ENCODE measurements at regions not wholly inside any gene's neighbourhood (a gene's known extent, or its start where the extent isn't known, plus 50 kb on each side); places are given as distances from the start of the nearest gene placed in this dataset.
"Not testable (repeated sequence)": the region's sequence is repeated elsewhere in the genome, so short reads cannot be mapped to it uniquely, and the experiment has no call there.

GRCh38 chr1:232313876-232314275, 316.1 kb downstream of the SIPA1L2 start:
- DNase-seq (ENCODE audit: low read depth, low spot score); H3K36me3 ChIP-seq (ENCODE audit: control insufficient read depth, insufficient read depth, low read length); H3K27ac ChIP-seq (ENCODE audit: low read length); H3K9me3 ChIP-seq (ENCODE audit: control insufficient read depth, insufficient read depth, low read depth, low read length); ATAC-seq; H3K27me3 ChIP-seq (ENCODE audit: control insufficient read depth, insufficient read depth, low read length); POLR2A ChIA-PET; in situ Hi-C loops (cut with HindIII; ENCODE audit: low pct_unique_long_range_greater_than_20kb, low sequenced_read_pairs); CTCF ChIA-PET; BruUV-seq (replicated peaks); intact Hi-C loops (cut with micrococcal nuclease; ENCODE audit: unreplicated experiment); H3K4me1 ChIP-seq (ENCODE audit: control insufficient read depth, insufficient read depth, low read length); H3K4me3 ChIP-seq (ENCODE audit: low read depth in 2 of 2, low read length in 2 of 2): not testable (repeated sequence)

GRCh38 chr1:232310541-232310940, 319.4 kb downstream of the SIPA1L2 start:
- H3K27ac ChIP-seq (ENCODE audit: low read length) = no peak overlapping the region
- intact Hi-C loops (cut with micrococcal nuclease; ENCODE audit: unreplicated experiment) = no loop called here
- no peaks in the 10 kb centered on the region for H3K27me3 ChIP-seq (ENCODE audit: control insufficient read depth, insufficient read depth, low read length)
- ChIA-PET CTCF (no interaction called here), POLR2A (no interaction called here)
- H3K36me3 ChIP-seq (ENCODE audit: control insufficient read depth, insufficient read depth, low read length) = no peaks in the 10 kb centered on the region
- in situ Hi-C loops (cut with HindIII; ENCODE audit: low pct_unique_long_range_greater_than_20kb, low sequenced_read_pairs) = no loop called here
- no TSS peak for BruUV-seq (replicated peaks)
- no peak for ATAC-seq
- no peak for DNase-seq (ENCODE audit: low read depth, low spot score)
- H3K4me1 ChIP-seq (ENCODE audit: control insufficient read depth, insufficient read depth, low read length) = no peaks in the 10 kb centered on the region
- TF ChIP-seq TCF7L2 (IDR thresholded peaks at IDR 0.05; ENCODE audit: low read depth, low read length) = no peak
- TF ChIP-seq POLR2AphosphoS5 (IDR thresholded peaks at IDR 0.05; ENCODE audit: low read depth, low read length) = no peak
- no peak for TF ChIP-seq CTCF (IDR thresholded peaks at IDR 0.05)
- H3K9me3 ChIP-seq (ENCODE audit: control insufficient read depth, insufficient read depth, low read depth, low read length) = no peaks in the 10 kb centered on the region
- H3K4me3 ChIP-seq (ENCODE audit: low read depth in 2 of 2, low read length in 2 of 2) = no peak overlapping the region

GRCh38 chr1:232308616-232309015, 321.3 kb downstream of the SIPA1L2 start:
- no peak overlapping the region for H3K27ac ChIP-seq (ENCODE audit: low read length)
- H3K36me3 ChIP-seq (ENCODE audit: control insufficient read depth, insufficient read depth, low read length) = no peaks in the 10 kb centered on the region
- in situ Hi-C loops (cut with HindIII; ENCODE audit: low pct_unique_long_range_greater_than_20kb, low sequenced_read_pairs) = no loop called here
- no peaks in the 10 kb centered on the region for H3K9me3 ChIP-seq (ENCODE audit: control insufficient read depth, insufficient read depth, low read depth, low read length)
- no peaks in the 10 kb centered on the region for H3K4me1 ChIP-seq (ENCODE audit: control insufficient read depth, insufficient read depth, low read length)
- ChIA-PET POLR2A (interaction anchor here (0.6 kb wide), 2 partner anchors 31 to 116 kb away, joined by 3 to 4 read pairs; no protein-coding TSS in a partner anchor), CTCF (interaction anchor here (0.6 kb wide), 1 partner anchor 500 kb away, joined by 9 read pairs; no protein-coding TSS in a partner anchor)
- ATAC-seq = no peak
- intact Hi-C loops (cut with micrococcal nuclease; ENCODE audit: unreplicated experiment) = no loop called here
- TF ChIP-seq CTCF (IDR thresholded peaks at IDR 0.05) = no peak
- TF ChIP-seq SIN3A (IDR thresholded peaks at IDR 0.05; ENCODE audit: borderline replicate concordance, insufficient read depth, low read depth, low read length) = no peak
- no peak for TF ChIP-seq TCF7L2 (IDR thresholded peaks at IDR 0.05; ENCODE audit: low read depth, low read length)
- no peak for TF ChIP-seq POLR2AphosphoS5 (IDR thresholded peaks at IDR 0.05; ENCODE audit: low read depth, low read length)
- TF ChIP-seq REST (IDR thresholded peaks at IDR 0.05; ENCODE audit: insufficient read depth in 1 of 2, low read depth in 2 of 2, low read length in 1 of 2) = no peak
- H3K4me3 ChIP-seq (ENCODE audit: low read depth in 2 of 2, low read length in 2 of 2) = no peak overlapping the region
- H3K27me3 ChIP-seq (ENCODE audit: control insufficient read depth, insufficient read depth, low read length) = no peaks in the 10 kb centered on the region
- no TSS peak for BruUV-seq (replicated peaks)
- DNase-seq (ENCODE audit: low read depth, low spot score) = no peak
